ENCODE measurements at regions not wholly inside any gene's neighbourhood (a gene's known extent, or its start where the extent isn't known, plus 50 kb on each side); places are given as distances from the start of the nearest gene placed in this dataset.

GRCh38 chr12:17142856-17143255 lies 536.9 kb upstream of the LMO3 start:
- Histone ChIP-seq H3K9ac (ENCODE audit: extremely low read depth, insufficient read length, low read length) (no peak overlapping the region), H3K79me2 (ENCODE audit: insufficient read depth, low read length) (no peaks in the 10 kb centered on the region), H3K4me1 (ENCODE audit: insufficient read depth, low read length) (no peaks in the 10 kb centered on the region), H2BK5ac (ENCODE audit: insufficient read length, low read length) (no peak overlapping the region), H4K5ac (ENCODE audit: insufficient read length, low read depth, low read length) (no peak overlapping the region), H3K23ac (ENCODE audit: insufficient read length, low read depth, low read length) (no peak overlapping the region), H3K56ac (ENCODE audit: insufficient read length, low read depth, low read length) (no peak overlapping the region), H2BK20ac (ENCODE audit: low read depth, low read length, poor library complexity, severe bottlenecking) (no peak overlapping the region), H3K27ac (ENCODE audit: insufficient read length, low read depth, low read length) (no peak overlapping the region), H4K20me1 (ENCODE audit: control insufficient read depth, insufficient read depth, insufficient read length) (no peaks in the 10 kb centered on the region), H3K4ac (ENCODE audit: low read depth, low read length) (no peak overlapping the region), H3K79me1 (ENCODE audit: insufficient read depth, low read depth, low read length, poor library complexity, severe bottlenecking) (no peaks in the 10 kb centered on the region), H3K27me3 (ENCODE audit: insufficient read depth, low read length) (no peaks in the 10 kb centered on the region), H3K14ac (ENCODE audit: insufficient read depth, low read length) (no peak overlapping the region), H3K23me2 (ENCODE audit: insufficient read length, low read depth, low read length, poor library complexity, severe bottlenecking) (no peaks in the 10 kb centered on the region), H2AFZ (ENCODE audit: low read length) (no peak overlapping the region), H3K18ac (ENCODE audit: insufficient read length, low read depth, low read length) (no peak overlapping the region), H4K91ac (ENCODE audit: insufficient read length, low read depth, low read length) (no peak overlapping the region), H2BK15ac (ENCODE audit: low read depth, low read length) (no peak overlapping the region), H3T11ph (ENCODE audit: low read length) (no peak overlapping the region), H3K4me2 (ENCODE audit: insufficient read depth, insufficient read length, low read length) (no peak overlapping the region), H4K8ac (replicated peaks; ENCODE audit: insufficient read length, low read depth, low read length) (no peak overlapping the region), H3K9me3 (ENCODE audit: control insufficient read depth, low read depth, low read length) (no peaks in the 10 kb centered on the region), H2BK12ac (ENCODE audit: insufficient read length, low read depth, low read length) (no peak overlapping the region), H2BK120ac (ENCODE audit: low read depth, low read length, poor library complexity, severe bottlenecking) (no peak overlapping the region), H2AK5ac (ENCODE audit: insufficient read length, low read length) (no peak overlapping the region)
- TF ChIP-seq, protein P1, sequence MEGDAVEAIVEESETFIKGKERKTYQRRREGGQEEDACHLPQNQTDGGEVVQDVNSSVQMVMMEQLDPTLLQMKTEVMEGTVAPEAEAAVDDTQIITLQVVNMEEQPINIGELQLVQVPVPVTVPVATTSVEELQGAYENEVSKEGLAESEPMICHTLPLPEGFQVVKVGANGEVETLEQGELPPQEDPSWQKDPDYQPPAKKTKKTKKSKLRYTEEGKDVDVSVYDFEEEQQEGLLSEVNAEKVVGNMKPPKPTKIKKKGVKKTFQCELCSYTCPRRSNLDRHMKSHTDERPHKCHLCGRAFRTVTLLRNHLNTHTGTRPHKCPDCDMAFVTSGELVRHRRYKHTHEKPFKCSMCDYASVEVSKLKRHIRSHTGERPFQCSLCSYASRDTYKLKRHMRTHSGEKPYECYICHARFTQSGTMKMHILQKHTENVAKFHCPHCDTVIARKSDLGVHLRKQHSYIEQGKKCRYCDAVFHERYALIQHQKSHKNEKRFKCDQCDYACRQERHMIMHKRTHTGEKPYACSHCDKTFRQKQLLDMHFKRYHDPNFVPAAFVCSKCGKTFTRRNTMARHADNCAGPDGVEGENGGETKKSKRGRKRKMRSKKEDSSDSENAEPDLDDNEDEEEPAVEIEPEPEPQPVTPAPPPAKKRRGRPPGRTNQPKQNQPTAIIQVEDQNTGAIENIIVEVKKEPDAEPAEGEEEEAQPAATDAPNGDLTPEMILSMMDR (conservative IDR thresholded peaks at IDR 0.05), result no peak
- no CpG with 5 or more reads among the region's 2 CpGs for WGBS (ENCODE audit: extremely low coverage, insufficient read length, low lambda C conversion rate)
- no peak overlapping the region for H3K27ac Mint-ChIP-seq
- H3K4me1 Mint-ChIP-seq, result no peaks in the 10 kb centered on the region
- H3K36me3 Mint-ChIP-seq (ENCODE audit: insufficient read depth in 1 of 3, low read depth in 3 of 3), result no peaks in the 10 kb centered on the region; a peak in 1 of 7 replicates
- H3K9me3 Mint-ChIP-seq, result no peaks in the 10 kb centered on the region
- DNase-seq, result no peak
- no peak overlapping the region for H3K4me3 Mint-ChIP-seq
- H3K27me3 Mint-ChIP-seq (ENCODE audit: low read depth), result no peaks in the 10 kb centered on the region
